Astrocyte (in vitro differentiated cells and primary cell): ENCODE measurements at regions not wholly inside any gene's neighbourhood (a gene's known extent, or its start where the extent isn't known, plus 50 kb on each side); places are given as distances from the start of the nearest gene placed in this dataset.
"Not testable (repeated sequence)": the region's sequence is repeated elsewhere in the genome, so short reads cannot be mapped to it uniquely, and the experiment has no call there.

Experiments used
- DNase-seq: peaks from one replicate; pipeline ENCODE4 v3.0.0-alpha.2; 2010; ENCODE audit warnings: low read depth
- FAIRE-seq: peaks from 2 replicates; lab custom pipeline; 2011; peaks lifted over from hg19 to GRCh38; lab: Jason Lieb, UNC
- H2AFZ ChIP-seq: 2 replicates; pipeline ENCODE4 v1.6.0; 2012; ENCODE audit warnings: low read depth, low read length, inconsistent platforms
- H3K27ac ChIP-seq: 2 replicates; pipeline ENCODE4 v1.5.1; 2011; ENCODE audit warnings: low read depth, low read length, inconsistent platforms
- H3K27me3 ChIP-seq: 2 replicates; pipeline ENCODE4 v1.6.0; 2011; ENCODE audit warnings: low read length, inconsistent platforms; ENCODE audit not compliant: insufficient read depth
- H3K36me3 ChIP-seq: 2 replicates; pipeline ENCODE4 v1.5.1; 2011; ENCODE audit warnings: low read length, inconsistent platforms; ENCODE audit not compliant: insufficient read depth
- H3K4me1 ChIP-seq: 2 replicates; pipeline ENCODE4 v1.5.1; 2011; ENCODE audit warnings: low read length, inconsistent platforms; ENCODE audit not compliant: insufficient read depth
- H3K4me2 ChIP-seq: 2 replicates; pipeline ENCODE4 v1.6.0; 2012; ENCODE audit warnings: low read length, inconsistent platforms
- H3K4me3 ChIP-seq: 2 replicates; pipeline ENCODE4 v1.5.1; 2011; ENCODE audit warnings: low read depth, mild to moderate bottlenecking, low read length, inconsistent platforms; ENCODE audit not compliant: insufficient read depth
- H3K79me2 ChIP-seq: 2 replicates; pipeline ENCODE4 v1.6.0; 2012; ENCODE audit warnings: mild to moderate bottlenecking, low read length, inconsistent platforms; ENCODE audit not compliant: insufficient read depth
- H3K9ac ChIP-seq: 2 replicates; pipeline ENCODE4 v1.6.0; 2012; ENCODE audit warnings: mild to moderate bottlenecking, low read length, inconsistent platforms
- H3K9me3 ChIP-seq: 2 replicates; pipeline ENCODE4 v1.5.1; 2012; ENCODE audit warnings: low read depth, mild to moderate bottlenecking, low read length, inconsistent platforms; ENCODE audit not compliant: insufficient read depth
- H4K20me1 ChIP-seq: 2 replicates; pipeline ENCODE4 v1.6.0; 2012; ENCODE audit warnings: low read length, inconsistent platforms; ENCODE audit not compliant: insufficient read depth
- H3K27ac Mint-ChIP-seq: one replicate; pipeline ENCODE4 v1.8.0; 2021; ENCODE audit warnings: mild to moderate bottlenecking, mixed read lengths; ENCODE audit not compliant: unreplicated experiment
- H3K27me3 Mint-ChIP-seq: one replicate; pipeline ENCODE4 v1.8.0; 2021; ENCODE audit warnings: low read depth, mixed read lengths; ENCODE audit not compliant: unreplicated experiment
- H3K36me3 Mint-ChIP-seq: one replicate; pipeline ENCODE4 v1.8.0; 2021; ENCODE audit warnings: low read depth, mixed read lengths; ENCODE audit not compliant: unreplicated experiment
- H3K4me1 Mint-ChIP-seq: one replicate; pipeline ENCODE4 v1.8.0; 2021; ENCODE audit warnings: low read depth, mixed read lengths; ENCODE audit not compliant: unreplicated experiment
- H3K4me3 Mint-ChIP-seq: one replicate; pipeline ENCODE4 v1.8.0; 2021; ENCODE audit warnings: mild to moderate bottlenecking, moderate library complexity, mixed read lengths; ENCODE audit not compliant: unreplicated experiment
- H3K9me3 Mint-ChIP-seq: one replicate; pipeline ENCODE4 v1.8.0; 2021; ENCODE audit warnings: mild to moderate bottlenecking, mixed read lengths; ENCODE audit not compliant: unreplicated experiment
- CTCF ChIP-seq: IDR thresholded peaks from 2 replicates; pipeline ENCODE4 v1.5.1; 2011; ENCODE audit warnings: low read depth, mild to moderate bottlenecking, inconsistent platforms, low read length, moderate library complexity; ENCODE audit not compliant: insufficient read depth
- EZH2 ChIP-seq: IDR thresholded peaks from 2 replicates; pipeline ENCODE4 v1.6.1; 2012; ENCODE audit warnings: mild to moderate bottlenecking, low read length, inconsistent platforms; ENCODE audit not compliant: insufficient read depth

GRCh38 chr3:82157952-82158351 lies 396.5 kb upstream of the GBE1 start:
- no peak overlapping the region for H3K4me3 Mint-ChIP-seq
- H3K27me3 Mint-ChIP-seq = no peaks in the 10 kb centered on the region
- Histone ChIP-seq H3K9me3 (no peaks in the 10 kb centered on the region), H3K9ac (no peak overlapping the region), H2AFZ (peak overlapping the region; percentile 1), H3K4me3 (no peak overlapping the region), H3K79me2 (no peaks in the 10 kb centered on the region), H3K27me3 (no peaks in the 10 kb centered on the region), H3K4me2 (peak overlapping the region; percentile 42), H3K36me3 (no peaks in the 10 kb centered on the region), H4K20me1 (no peaks in the 10 kb centered on the region), H3K4me1 (peaks cover 8% of the 10 kb centered on the region), H3K27ac (peak overlapping the region; percentile 23)
- no peak for FAIRE-seq
- H3K9me3 Mint-ChIP-seq = peaks cover 3% of the 10 kb centered on the region
- peak; percentile 65 for DNase-seq
- no peaks in the 10 kb centered on the region for H3K36me3 Mint-ChIP-seq
- peaks cover 9% of the 10 kb centered on the region for H3K4me1 Mint-ChIP-seq
- TF ChIP-seq EZH2 = no peak
- TF ChIP-seq CTCF = no peak
- H3K27ac Mint-ChIP-seq = peak overlapping the region; percentile 92

GRCh38 chr3:82153892-82154291 lies 392.4 kb upstream of the GBE1 start:
- H3K4me3 ChIP-seq, H3K4me3 Mint-ChIP-seq, H3K36me3 ChIP-seq, H3K4me1 ChIP-seq, FAIRE-seq, DNase-seq, H3K9me3 Mint-ChIP-seq, H3K9me3 ChIP-seq, H3K4me2 ChIP-seq, H2AFZ ChIP-seq, H3K27ac Mint-ChIP-seq, H3K27me3 ChIP-seq, H3K27me3 Mint-ChIP-seq, H3K9ac ChIP-seq, H3K27ac ChIP-seq, H4K20me1 ChIP-seq, H3K36me3 Mint-ChIP-seq, H3K4me1 Mint-ChIP-seq, H3K79me2 ChIP-seq: not testable (repeated sequence)

- Histone ChIP-seq H3K4me2 (no peak overlapping the region), H3K36me3 (no peaks in the 10 kb centered on the region), H3K4me1 (no peaks in the 10 kb centered on the region), H3K27ac (no peak overlapping the region), H3K4me3 (no peak overlapping the region), H2AFZ (no peak overlapping the region), H4K20me1 (no peaks in the 10 kb centered on the region), H3K27me3 (no peaks in the 10 kb centered on the region), H3K9ac (no peak overlapping the region), H3K9me3 (no peaks in the 10 kb centered on the region), H3K79me2 (no peaks in the 10 kb centered on the region)
- Mint-ChIP-seq H3K4me1 (peaks cover 3% of the 10 kb centered on the region), H3K36me3 (no peaks in the 10 kb centered on the region), H3K27ac (no peak overlapping the region), H3K27me3 (no peaks in the 10 kb centered on the region), H3K9me3 (no peaks in the 10 kb centered on the region), H3K4me3 (no peak overlapping the region)
- no peak for FAIRE-seq
- TF ChIP-seq CTCF (no peak), EZH2 (no peak)
- no peak for DNase-seq
These were observed 384.3 kb upstream of the GBE1 start for GRCh38 chr3:82145742-82146141.
